ENCODE measurements at regions not wholly inside any gene's neighbourhood (a gene's known extent, or its start where the extent isn't known, plus 50 kb on each side); places are given as distances from the start of the nearest gene placed in this dataset.

DNA sequence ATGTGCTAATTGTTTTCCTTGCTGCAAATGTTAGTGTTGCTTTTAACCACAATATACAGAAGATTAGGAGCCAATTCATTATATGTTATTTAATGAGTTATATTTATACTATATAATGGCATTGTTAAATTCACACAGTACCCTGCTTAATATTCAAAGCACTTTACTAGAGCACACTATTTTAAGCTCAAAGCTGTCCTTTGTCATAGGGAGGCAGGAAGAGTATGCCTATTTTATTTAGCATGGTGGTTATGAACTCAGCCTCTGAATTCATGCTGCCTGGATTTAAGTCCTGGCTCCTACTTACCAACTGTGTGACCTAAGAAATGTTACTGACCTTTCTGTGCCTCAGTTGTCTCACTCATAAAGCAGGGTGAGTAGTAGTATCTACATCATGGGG lies 80.5 kb downstream of the FASTKD2 start:
- Histone ChIP-seq H3K27ac (ENCODE audit: insufficient read depth, low read length) (no peak overlapping the region), H3K4me1 (ENCODE audit: control insufficient read depth, insufficient read depth, low read length) (no peaks in the 10 kb centered on the region), H3K79me1 (ENCODE audit: low read depth in 1 of 2, low read length in 2 of 2) (no peaks in the 10 kb centered on the region), H4K91ac (ENCODE audit: insufficient read depth, low read depth, low read length) (no peak overlapping the region), H3K9me1 (ENCODE audit: insufficient read depth, low read length) (no peaks in the 10 kb centered on the region), H3K14ac (replicated peaks; ENCODE audit: low read depth, low read length) (no peak overlapping the region), H2BK15ac (ENCODE audit: low read depth, low read length) (no peak overlapping the region), H2BK20ac (ENCODE audit: low read depth, low read length) (no peak overlapping the region), H2AFZ (replicated peaks; ENCODE audit: low read length, poor library complexity) (no peak overlapping the region), H3K23ac (ENCODE audit: low read depth, low read length) (no peak overlapping the region), H4K5ac (ENCODE audit: low read depth, low read length) (no peak overlapping the region), H3K18ac (ENCODE audit: low read depth, low read length) (no peak overlapping the region), H2BK120ac (ENCODE audit: low read depth, low read length) (no peak overlapping the region), H4K8ac (ENCODE audit: low read depth in 2 of 2, low read length in 2 of 2) (no peak overlapping the region), H2BK5ac (ENCODE audit: low read depth, low read length, poor library complexity, severe bottlenecking) (no peak overlapping the region), H3K4ac (ENCODE audit: low read depth, low read length) (no peak overlapping the region), H3K9me3 (ENCODE audit: control insufficient read depth, insufficient read depth, low read length) (no peaks in the 10 kb centered on the region), H3K36me3 (ENCODE audit: control insufficient read depth, insufficient read depth, low read length) (no peaks in the 10 kb centered on the region), H3K9ac (ENCODE audit: low read depth, low read length) (no peak overlapping the region), H3K27me3 (ENCODE audit: control insufficient read depth, insufficient read depth, low read length) (no peaks in the 10 kb centered on the region), H2AK5ac (ENCODE audit: low read depth, low read length) (no peak overlapping the region), H3K4me3 (ENCODE audit: insufficient read depth, low read depth, low read length) (no peak overlapping the region), H4K20me1 (ENCODE audit: insufficient read depth, low read length) (no peaks in the 10 kb centered on the region), H3K56ac (ENCODE audit: extremely low read depth, insufficient read depth, low read length) (no peak overlapping the region), H2AK9ac (replicated peaks; ENCODE audit: low read depth, low read length, poor library complexity) (no peak overlapping the region), H3K4me2 (ENCODE audit: low read depth, low read length) (no peak overlapping the region)
- in situ Hi-C loops (cut with MboI; ENCODE audit: low sequenced_read_pairs) (no loop called here), intact Hi-C loops (cut with micrococcal nuclease) (no loop called here), dilution Hi-C loops (cut with HindIII; ENCODE audit: low sequenced_read_pairs, unreplicated experiment) (no loop called here)
- no peak for TF ChIP-seq RCOR1 (IDR thresholded peaks at IDR 0.05; ENCODE audit: insufficient replicate concordance, low read length)
- ATAC-seq (ENCODE audit: low read depth) (no peak), DNase-seq (no peak)
- CTCF ChIA-PET = no interaction called here
- POLR2A ChIA-PET (ENCODE audit: unreplicated experiment) = no interaction called here
- no TSS peak for BruUV-seq (replicated peaks)
